B cell (primary cell): ENCODE measurements at regions not wholly inside any gene's neighbourhood (a gene's known extent, or its start where the extent isn't known, plus 50 kb on each side); places are given as distances from the start of the nearest gene placed in this dataset.

Experiments used
- ATAC-seq: fragments of 200-7000 bp; cut with Tn5 transposase; one replicate; pipeline ENCODE4 v1.10.0; 2021; ENCODE audit warnings: low read depth, mild to moderate bottlenecking, moderate number of reproducible peaks, moderate library complexity
- CTCF ChIA-PET: fragments of 350-600 bp; sonication (Branson Sonifier 250); formaldehyde crosslinking; loops from one replicate; lab custom pipeline; 2021; ENCODE audit warnings: antibody characterized with exemption, inconsistent platforms; lab: Charles Lee
- POLR2A ChIA-PET: fragments of 350-600 bp; sonication (Branson Sonifier 250); formaldehyde crosslinking; loops from one replicate; lab custom pipeline; 2021; ENCODE audit warnings: antibody characterized with exemption; lab: Charles Lee
- DNase-seq: peaks from one replicate; pipeline ENCODE4 v3.0.0; 2013
- H2AFZ ChIP-seq: 2 replicates; pipeline ENCODE4 v1.6.1; 2012; ENCODE audit warnings: mild to moderate bottlenecking, low read depth, low read length; ENCODE audit not compliant: insufficient read depth, poor library complexity, severe bottlenecking
- H3K27ac ChIP-seq, 2 donors: 1 replicate in 1 of 2; 2 replicates in 1 of 2; pipeline ENCODE4 v1.5.1; 2012 to 2013; ENCODE audit warnings: low read length in 2 of 2, mild to moderate bottlenecking in 2 of 2, moderate library complexity in 1 of 2
- H3K27me3 ChIP-seq, 4 experiments: fragments of 200-600 bp in 1 of 4; sonication (generic) in 1 of 4; replicated peaks in 1 of 4; 1 replicate in 2 of 4; 2 replicates in 2 of 4; pipeline versions ENCODE4 v1.6.1 to v1.7.0; 2013 to 2016; ENCODE audit warnings: low read length in 3 of 4, mild to moderate bottlenecking in 2 of 4, mixed read lengths in 1 of 4, moderate library complexity in 1 of 4; ENCODE audit not compliant: insufficient read depth in 4 of 4, control insufficient read depth in 3 of 4; ENCODE audit errors: control extremely low read depth in 1 of 4
- H3K36me3 ChIP-seq, 2 experiments: replicated peaks in 1 of 2; 1 replicate in 1 of 2; 2 replicates in 1 of 2; pipeline versions ENCODE4 v1.6.1 to v1.7.1; 2013; ENCODE audit warnings: low read length in 1 of 2; ENCODE audit not compliant: insufficient read depth in 2 of 2, control insufficient read depth in 1 of 2; ENCODE audit errors: control extremely low read depth in 1 of 2, extremely low read depth in 1 of 2
- H3K4me1 ChIP-seq, 2 donors: fragments of 200-600 bp in 1 of 2; sonication (generic) in 1 of 2; 1 replicate in 1 of 2; 2 replicates in 1 of 2; pipeline versions ENCODE4 v1.5.1 to v1.6.1; 2013 to 2017; ENCODE audit warnings: low read length in 2 of 2; ENCODE audit not compliant: control insufficient read depth in 2 of 2, insufficient read depth in 2 of 2
- H3K4me2 ChIP-seq: replicated peaks from 2 replicates; pipeline ENCODE3; 2012; ENCODE audit warnings: mild to moderate bottlenecking, low read depth, low read length; ENCODE audit not compliant: poor library complexity, severe bottlenecking
- H3K4me3 ChIP-seq, 5 experiments: fragments of 200-600 bp in 1 of 5; sonication (generic) in 1 of 5; 1 replicate in 3 of 5; 2 replicates in 2 of 5; pipeline versions ENCODE4 v1.5.1 to v1.7.0; 2011 to 2016; ENCODE audit warnings: low read length in 4 of 5, mild to moderate bottlenecking in 4 of 5, low read depth in 2 of 5, control low read depth in 1 of 5, moderate library complexity in 1 of 5; ENCODE audit not compliant: insufficient read depth in 1 of 5; ENCODE audit errors: control extremely low read depth in 1 of 5, extremely low read depth in 1 of 5
- H3K79me2 ChIP-seq: fragments of 200-600 bp; sonication (generic); one replicate; pipeline ENCODE4 v1.6.0; 2016; ENCODE audit warnings: low read length; ENCODE audit not compliant: control insufficient read depth, insufficient read depth
- H3K9ac ChIP-seq: fragments of 200-600 bp; sonication (generic); 2 replicates; pipeline ENCODE4 v1.6.1; 2017; ENCODE audit warnings: mild to moderate bottlenecking, low read length, moderate library complexity
- H3K9me3 ChIP-seq, 3 donors: one replicate each; pipeline versions ENCODE4 v1.6.1 to v1.7.1; 2013; ENCODE audit warnings: low read length in 2 of 3; ENCODE audit not compliant: control insufficient read depth in 2 of 3, insufficient read depth in 1 of 3; ENCODE audit errors: control extremely low read depth in 1 of 3
- H4K20me1 ChIP-seq: 2 replicates; pipeline ENCODE4 v1.6.0; 2012; ENCODE audit warnings: mild to moderate bottlenecking, low read length; ENCODE audit not compliant: insufficient read depth, control insufficient read depth, poor library complexity, severe bottlenecking
- H3K27ac Mint-ChIP-seq: one replicate; pipeline ENCODE4 v1.8.0; 2021; ENCODE audit warnings: mixed read lengths
- H3K27me3 Mint-ChIP-seq: one replicate; pipeline ENCODE4 v1.8.0; 2021; ENCODE audit warnings: mixed read lengths
- H3K4me1 Mint-ChIP-seq: one replicate; pipeline ENCODE4 v1.8.0; 2021; ENCODE audit warnings: mixed read lengths
- H3K4me3 Mint-ChIP-seq: one replicate; pipeline ENCODE4 v1.8.0; 2021; ENCODE audit warnings: mixed read lengths
- H3K9me3 Mint-ChIP-seq: one replicate; pipeline ENCODE4 v1.8.0; 2022; ENCODE audit warnings: mixed read lengths; ENCODE audit not compliant: insufficient read depth
- CTCF ChIP-seq: fragments of 200-600 bp; IDR thresholded peaks from one replicate; pipeline ENCODE4 v1.8.0; 2022; ENCODE audit warnings: antibody characterized with exemption, mild to moderate bottlenecking
- EZH2 ChIP-seq: IDR thresholded peaks from 2 replicates; pipeline ENCODE4 v1.6.1; 2012; ENCODE audit warnings: borderline replicate concordance, low read depth, mild to moderate bottlenecking, moderate library complexity, low read length; ENCODE audit not compliant: insufficient read depth, poor library complexity, severe bottlenecking
- WGBS: methylation state at CpG from one replicate; pipeline ENCODE4 v1.1.5; 2013; ENCODE audit warnings: missing lambda C conversion rate; ENCODE audit not compliant: insufficient coverage; 5-methylcytosine and 5-hydroxymethylcytosine counted together
- intact Hi-C: fragments of 100-400 bp; cut with micrococcal nuclease; formaldehyde crosslinking; loops from one replicate; pipeline ENCODE4 v1.10.0; 2022

GRCh38 chr10:43953672-43954071, 305.0 kb upstream of the ZNF32 start:
- peaks cover 4% of the 10 kb centered on the region for H3K27me3 Mint-ChIP-seq
- no peak overlapping the region for H3K27ac Mint-ChIP-seq
- CTCF ChIA-PET, result no interaction called here

GRCh38 chr10:43952760-43953159, 304.1 kb upstream of the ZNF32 start:
- no peaks in the 10 kb centered on the region for H3K4me1 Mint-ChIP-seq
- no peak for ATAC-seq
- Histone ChIP-seq H3K27me3 (no peaks in the 10 kb centered on the region), H3K36me3 (no peaks in the 10 kb centered on the region), H4K20me1 (no peaks in the 10 kb centered on the region), H3K4me2 (no peak overlapping the region), H3K9ac (no peak overlapping the region), H3K79me2 (no peaks in the 10 kb centered on the region), H2AFZ (no peak overlapping the region), H3K9me3 (peaks cover 0 to 3% (median 0%) of the 10 kb centered on the region in 3 donors), H3K4me3 (no peak overlapping the region), H3K27ac (no peak overlapping the region), H3K4me1 (no peaks in the 10 kb centered on the region)
- CTCF ChIA-PET, result no interaction called here
- H3K27ac Mint-ChIP-seq, result no peak overlapping the region
- peaks cover 3% of the 10 kb centered on the region for H3K9me3 Mint-ChIP-seq
- TF ChIP-seq EZH2 (no peak), CTCF (no peak)
- no peak overlapping the region for H3K4me3 Mint-ChIP-seq
- 100% methylated on average over 1 of the region's 1 CpG for WGBS
- DNase-seq, result no peak
- POLR2A ChIA-PET, result no interaction called here
- H3K27me3 Mint-ChIP-seq, result peaks cover 4% of the 10 kb centered on the region
- intact Hi-C loops, result no loop called here

More at GRCh38 chr10:43953672-43954071, 305.0 kb upstream of the ZNF32 start:
- Histone ChIP-seq H3K27ac (no peak overlapping the region), H3K27me3 (no peaks in the 10 kb centered on the region), H4K20me1 (no peaks in the 10 kb centered on the region), H3K4me2 (no peak overlapping the region), H3K36me3 (no peaks in the 10 kb centered on the region), H2AFZ (no peak overlapping the region), H3K9me3 (peaks cover 0 to 3% (median 0%) of the 10 kb centered on the region in 3 donors), H3K9ac (no peak overlapping the region), H3K79me2 (no peaks in the 10 kb centered on the region), H3K4me3 (no peak overlapping the region), H3K4me1 (no peaks in the 10 kb centered on the region)
- no peaks in the 10 kb centered on the region for H3K9me3 Mint-ChIP-seq
- no peak overlapping the region for H3K4me3 Mint-ChIP-seq
- ATAC-seq (no peak), DNase-seq (no peak)
- no peaks in the 10 kb centered on the region for H3K4me1 Mint-ChIP-seq
- 80% methylated on average over 1 of the region's 3 CpGs for WGBS
- TF ChIP-seq CTCF (no peak), EZH2 (no peak)
- POLR2A ChIA-PET, result no interaction called here
- intact Hi-C loops, result no loop called here
